ENCODE measurements at regions not wholly inside any gene's neighbourhood (a gene's known extent, or its start where the extent isn't known, plus 50 kb on each side); places are given as distances from the start of the nearest gene placed in this dataset.

- Histone ChIP-seq H3K4me1 (ENCODE audit: control insufficient read depth in 2 of 3, insufficient read depth in 2 of 3, low read depth in 1 of 3, low read length in 3 of 3) (no peaks in the 10 kb centered on the region), H3K27me3 (ENCODE audit: control insufficient read depth, insufficient read depth, low read length) (no peaks in the 10 kb centered on the region), H3K9ac (ENCODE audit: low read length in 3 of 3) (no peak overlapping the region), H3K9me3 (ENCODE audit: control insufficient read depth in 2 of 3, insufficient read depth in 1 of 3, low read length in 3 of 3) (no peaks in the 10 kb centered on the region), H3K4me3 (ENCODE audit: low read length in 3 of 3) (no peak overlapping the region), H3K36me3 (ENCODE audit: control insufficient read depth in 2 of 3, insufficient read depth in 3 of 3, low read length in 3 of 3) (no peaks in the 10 kb centered on the region), H3K27ac (ENCODE audit: low read depth in 2 of 2, low read length in 2 of 2) (no peak overlapping the region)
- intact Hi-C loops (cut with DNase I) = no loop called here
- TF ChIP-seq, protein P1, sequence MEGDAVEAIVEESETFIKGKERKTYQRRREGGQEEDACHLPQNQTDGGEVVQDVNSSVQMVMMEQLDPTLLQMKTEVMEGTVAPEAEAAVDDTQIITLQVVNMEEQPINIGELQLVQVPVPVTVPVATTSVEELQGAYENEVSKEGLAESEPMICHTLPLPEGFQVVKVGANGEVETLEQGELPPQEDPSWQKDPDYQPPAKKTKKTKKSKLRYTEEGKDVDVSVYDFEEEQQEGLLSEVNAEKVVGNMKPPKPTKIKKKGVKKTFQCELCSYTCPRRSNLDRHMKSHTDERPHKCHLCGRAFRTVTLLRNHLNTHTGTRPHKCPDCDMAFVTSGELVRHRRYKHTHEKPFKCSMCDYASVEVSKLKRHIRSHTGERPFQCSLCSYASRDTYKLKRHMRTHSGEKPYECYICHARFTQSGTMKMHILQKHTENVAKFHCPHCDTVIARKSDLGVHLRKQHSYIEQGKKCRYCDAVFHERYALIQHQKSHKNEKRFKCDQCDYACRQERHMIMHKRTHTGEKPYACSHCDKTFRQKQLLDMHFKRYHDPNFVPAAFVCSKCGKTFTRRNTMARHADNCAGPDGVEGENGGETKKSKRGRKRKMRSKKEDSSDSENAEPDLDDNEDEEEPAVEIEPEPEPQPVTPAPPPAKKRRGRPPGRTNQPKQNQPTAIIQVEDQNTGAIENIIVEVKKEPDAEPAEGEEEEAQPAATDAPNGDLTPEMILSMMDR (IDR thresholded peaks at IDR 0.05; ENCODE audit: borderline replicate concordance, extremely low read depth, insufficient read depth) = no peak
- DNase-seq (no peak), FAIRE-seq (no peak)
Observed at GRCh38 chr4:186900232-186900900, 176.7 kb upstream of the FAT1 start.

DNA sequence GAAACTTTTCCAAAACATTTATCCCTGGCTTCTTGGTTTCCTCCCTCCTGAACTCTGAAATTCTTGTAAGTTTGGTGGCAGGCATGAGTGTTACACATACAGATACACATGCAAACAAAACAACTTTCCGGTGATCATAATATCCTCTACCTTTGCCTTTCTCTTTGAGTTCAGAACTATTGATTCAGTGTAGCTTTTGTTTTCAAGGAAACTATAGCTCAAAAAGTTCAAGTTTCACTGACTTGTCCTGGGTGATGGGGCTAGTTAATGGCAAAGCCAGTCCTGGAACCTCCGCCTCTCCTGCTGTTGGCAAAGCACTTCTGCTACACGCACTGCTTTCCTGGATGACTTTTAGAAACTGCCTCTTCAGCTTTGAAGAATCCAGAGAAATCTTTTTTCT is 177.3 kb upstream of the FAT1 start:
- Histone ChIP-seq H3K36me3 (ENCODE audit: control insufficient read depth in 2 of 3, insufficient read depth in 3 of 3, low read length in 3 of 3) (no peaks in the 10 kb centered on the region), H3K9ac (ENCODE audit: low read length in 3 of 3) (no peak overlapping the region), H3K4me1 (ENCODE audit: control insufficient read depth in 2 of 3, insufficient read depth in 2 of 3, low read depth in 1 of 3, low read length in 3 of 3) (no peaks in the 10 kb centered on the region), H3K4me3 (ENCODE audit: low read length in 3 of 3) (no peak overlapping the region), H3K27me3 (ENCODE audit: control insufficient read depth, insufficient read depth, low read length) (no peaks in the 10 kb centered on the region), H3K9me3 (ENCODE audit: control insufficient read depth in 2 of 3, insufficient read depth in 1 of 3, low read length in 3 of 3) (no peaks in the 10 kb centered on the region), H3K27ac (ENCODE audit: low read depth in 2 of 2, low read length in 2 of 2) (no peak overlapping the region)
- intact Hi-C loops (cut with DNase I) = no loop called here
- DNase-seq (no peak), FAIRE-seq (no peak)
- TF ChIP-seq, protein P1 (IDR thresholded peaks at IDR 0.05; ENCODE audit: borderline replicate concordance, extremely low read depth, insufficient read depth) = no peak

- no peak overlapping the region for H3K4me3 ChIP-seq (ENCODE audit: low read length in 3 of 3)
- intact Hi-C loops (cut with DNase I) = no loop called here
- no peaks in the 10 kb centered on the region for H3K27me3 ChIP-seq (ENCODE audit: control insufficient read depth, insufficient read depth, low read length)
- H3K4me1 ChIP-seq (ENCODE audit: control insufficient read depth in 2 of 3, insufficient read depth in 2 of 3, low read depth in 1 of 3, low read length in 3 of 3) = no peaks in the 10 kb centered on the region
- no peak overlapping the region for H3K27ac ChIP-seq (ENCODE audit: low read depth in 2 of 2, low read length in 2 of 2)
- DNase-seq (no peak), FAIRE-seq (no peak)
- no peak overlapping the region for H3K9ac ChIP-seq (ENCODE audit: low read length in 3 of 3)
- H3K9me3 ChIP-seq (ENCODE audit: control insufficient read depth in 2 of 3, insufficient read depth in 1 of 3, low read length in 3 of 3) = no peaks in the 10 kb centered on the region
- H3K36me3 ChIP-seq (ENCODE audit: control insufficient read depth in 2 of 3, insufficient read depth in 3 of 3, low read length in 3 of 3) = no peaks in the 10 kb centered on the region
- TF ChIP-seq, protein P1 (IDR thresholded peaks at IDR 0.05; ENCODE audit: borderline replicate concordance, extremely low read depth, insufficient read depth) = no peak
Observed at GRCh38 chr4:186901850-186902249, 178.2 kb upstream of the FAT1 start.

GRCh38 chr4:186902361-186902760 is 178.7 kb upstream of the FAT1 start:
- Histone ChIP-seq H3K27ac (ENCODE audit: low read depth in 2 of 2, low read length in 2 of 2) (no peak overlapping the region), H3K27me3 (ENCODE audit: control insufficient read depth, insufficient read depth, low read length) (no peaks in the 10 kb centered on the region), H3K9me3 (ENCODE audit: control insufficient read depth in 2 of 3, insufficient read depth in 1 of 3, low read length in 3 of 3) (no peaks in the 10 kb centered on the region), H3K9ac (ENCODE audit: low read length in 3 of 3) (no peak overlapping the region), H3K4me1 (ENCODE audit: control insufficient read depth in 2 of 3, insufficient read depth in 2 of 3, low read depth in 1 of 3, low read length in 3 of 3) (no peaks in the 10 kb centered on the region), H3K36me3 (ENCODE audit: control insufficient read depth in 2 of 3, insufficient read depth in 3 of 3, low read length in 3 of 3) (no peaks in the 10 kb centered on the region), H3K4me3 (ENCODE audit: low read length in 3 of 3) (no peak overlapping the region)
- TF ChIP-seq, protein P1 (IDR thresholded peaks at IDR 0.05; ENCODE audit: borderline replicate concordance, extremely low read depth, insufficient read depth) = no peak
- FAIRE-seq = no peak
- intact Hi-C loops (cut with DNase I) = no loop called here
- peak in 1 of 5 donors; percentile 37 for DNase-seq

All from kidney (tissue), 13 donors.